ENCODE measurements at regions not wholly inside any gene's neighbourhood (a gene's known extent, or its start where the extent isn't known, plus 50 kb on each side); places are given as distances from the start of the nearest gene placed in this dataset.

DNA sequence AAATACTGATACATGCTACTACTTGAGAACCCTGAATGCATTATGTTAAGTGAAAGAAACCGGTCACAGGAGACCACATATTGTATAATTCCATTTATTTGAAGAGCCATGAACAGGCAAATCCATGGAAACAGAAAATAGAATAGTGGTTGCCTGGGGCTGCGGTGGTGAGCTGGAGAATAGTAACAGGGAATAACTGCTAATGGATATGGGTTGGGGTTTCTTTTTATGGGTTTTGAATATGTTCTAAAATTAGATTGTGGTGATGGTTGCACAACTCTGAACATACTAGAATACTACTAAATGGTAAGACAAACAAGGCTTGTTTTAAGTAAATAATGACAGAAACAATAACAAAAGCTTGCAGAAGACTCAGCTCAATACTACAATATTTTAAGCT is 293.0 kb downstream of the BTG1 start:
- TF ChIP-seq, protein P1, sequence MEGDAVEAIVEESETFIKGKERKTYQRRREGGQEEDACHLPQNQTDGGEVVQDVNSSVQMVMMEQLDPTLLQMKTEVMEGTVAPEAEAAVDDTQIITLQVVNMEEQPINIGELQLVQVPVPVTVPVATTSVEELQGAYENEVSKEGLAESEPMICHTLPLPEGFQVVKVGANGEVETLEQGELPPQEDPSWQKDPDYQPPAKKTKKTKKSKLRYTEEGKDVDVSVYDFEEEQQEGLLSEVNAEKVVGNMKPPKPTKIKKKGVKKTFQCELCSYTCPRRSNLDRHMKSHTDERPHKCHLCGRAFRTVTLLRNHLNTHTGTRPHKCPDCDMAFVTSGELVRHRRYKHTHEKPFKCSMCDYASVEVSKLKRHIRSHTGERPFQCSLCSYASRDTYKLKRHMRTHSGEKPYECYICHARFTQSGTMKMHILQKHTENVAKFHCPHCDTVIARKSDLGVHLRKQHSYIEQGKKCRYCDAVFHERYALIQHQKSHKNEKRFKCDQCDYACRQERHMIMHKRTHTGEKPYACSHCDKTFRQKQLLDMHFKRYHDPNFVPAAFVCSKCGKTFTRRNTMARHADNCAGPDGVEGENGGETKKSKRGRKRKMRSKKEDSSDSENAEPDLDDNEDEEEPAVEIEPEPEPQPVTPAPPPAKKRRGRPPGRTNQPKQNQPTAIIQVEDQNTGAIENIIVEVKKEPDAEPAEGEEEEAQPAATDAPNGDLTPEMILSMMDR (IDR thresholded peaks at IDR 0.05) = no peak
- no peak for TF ChIP-seq EP300 (IDR thresholded peaks at IDR 0.05)
- TF ChIP-seq POLR2A (IDR thresholded peaks at IDR 0.05) = no peak
- no peak for TF ChIP-seq POLR2AphosphoS5 (IDR thresholded peaks at IDR 0.05)
- ATAC-seq (ENCODE audit: low FRiP score in 2 of 2) (no peak), DNase-seq (no peak)
- no peaks in the 10 kb centered on the region for H3K36me3 ChIP-seq
- WGBS, 2 donors = 75 to 91% methylated on average over 2 of the region's 2 CpGs
- no peaks in the 10 kb centered on the region for H3K27me3 ChIP-seq
- peaks cover 5 to 14% (median 13%) of the 10 kb centered on the region in 4 donors for H3K4me1 ChIP-seq
- no peak overlapping the region for H3K27ac ChIP-seq
- no peaks in the 10 kb centered on the region for H3K9me3 ChIP-seq
- H3K4me3 ChIP-seq = no peak overlapping the region

DNA sequence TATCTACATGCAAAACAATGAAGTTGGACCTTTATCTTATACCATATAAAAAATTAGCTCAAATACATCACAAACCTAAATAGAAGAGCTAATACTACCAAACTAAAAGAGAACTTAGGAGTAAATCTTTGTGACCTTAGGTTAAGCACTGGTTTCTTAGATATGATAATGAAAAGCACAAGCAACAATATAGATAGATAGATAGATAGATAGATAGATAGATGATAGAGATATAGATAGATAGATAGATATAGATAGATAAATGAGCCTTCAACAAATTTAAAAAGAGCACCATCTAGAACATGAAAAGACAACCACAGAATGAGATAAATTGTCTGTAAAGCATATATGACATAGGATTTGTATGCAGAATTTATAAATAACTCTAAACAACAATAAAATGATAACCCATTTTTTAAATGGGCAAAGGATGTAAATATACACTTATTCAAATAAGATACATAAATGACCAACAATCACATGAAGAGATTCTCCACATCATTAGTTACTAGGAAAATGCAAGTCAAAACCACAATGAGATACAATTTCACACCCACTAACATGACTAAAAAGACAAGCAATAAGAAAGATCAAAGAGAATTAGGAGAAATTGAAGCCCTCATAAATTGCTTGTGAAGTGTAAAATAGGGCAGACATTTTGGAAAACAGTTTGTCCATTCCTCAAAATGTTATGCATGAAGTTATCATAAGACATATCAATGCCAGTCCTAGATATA is 293.7 kb downstream of the BTG1 start:
- Histone ChIP-seq H3K27me3 (no peaks in the 10 kb centered on the region), H3K36me3 (no peaks in the 10 kb centered on the region), H3K9me3 (no peaks in the 10 kb centered on the region), H3K4me3 (no peak overlapping the region), H3K27ac (no peak overlapping the region), H3K4me1 (peaks cover 5 to 14% (median 13%) of the 10 kb centered on the region in 4 donors)
- DNase-seq = no peak
- no peak for TF ChIP-seq EP300 (IDR thresholded peaks at IDR 0.05)
- TF ChIP-seq, protein P1 (IDR thresholded peaks at IDR 0.05) = no peak
- TF ChIP-seq POLR2AphosphoS5 (IDR thresholded peaks at IDR 0.05) = no peak
- no peak for TF ChIP-seq POLR2A (IDR thresholded peaks at IDR 0.05)
- no peak for ATAC-seq (ENCODE audit: low FRiP score in 2 of 2)

DNA sequence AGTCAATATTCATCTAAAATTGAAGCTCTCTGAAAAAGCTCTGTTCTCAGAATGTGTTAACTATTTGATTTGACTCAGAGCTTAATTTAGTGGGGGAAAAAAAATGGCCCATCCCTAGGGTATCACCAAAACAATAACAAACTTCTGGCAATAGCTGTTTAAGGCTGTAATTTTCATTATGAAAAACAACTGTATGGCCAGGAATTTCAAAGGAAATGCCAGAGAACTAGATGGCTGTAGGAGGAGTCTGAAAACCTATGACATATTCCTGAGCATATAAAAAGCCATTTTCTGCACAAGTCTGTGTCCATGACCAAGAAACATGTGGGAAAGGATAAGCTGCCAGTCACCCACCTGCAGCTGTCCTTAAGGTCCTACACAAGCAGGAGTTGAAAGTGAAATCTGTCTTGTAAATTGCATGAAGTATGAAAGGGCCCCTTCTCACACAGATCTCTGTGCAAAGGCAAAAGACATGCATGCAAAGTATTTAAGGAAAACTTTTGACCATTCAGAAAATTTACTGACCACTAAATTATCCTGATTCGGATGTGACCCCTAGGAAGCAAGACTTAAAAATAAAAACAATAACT is 299.1 kb downstream of the BTG1 start:
- Histone ChIP-seq H3K27ac (no peak overlapping the region), H3K4me3 (no peak overlapping the region), H3K4me1 (peaks cover 0 to 3% (median 0%) of the 10 kb centered on the region in 4 donors), H3K27me3 (no peaks in the 10 kb centered on the region), H3K36me3 (no peaks in the 10 kb centered on the region), H3K9me3 (no peaks in the 10 kb centered on the region)
- WGBS, 2 donors = 84 to 100% methylated on average over 1 of the region's 1 CpG
- no peak for ATAC-seq (ENCODE audit: low FRiP score in 2 of 2)
- no peak for TF ChIP-seq EP300 (IDR thresholded peaks at IDR 0.05)
- DNase-seq = no peak

DNA sequence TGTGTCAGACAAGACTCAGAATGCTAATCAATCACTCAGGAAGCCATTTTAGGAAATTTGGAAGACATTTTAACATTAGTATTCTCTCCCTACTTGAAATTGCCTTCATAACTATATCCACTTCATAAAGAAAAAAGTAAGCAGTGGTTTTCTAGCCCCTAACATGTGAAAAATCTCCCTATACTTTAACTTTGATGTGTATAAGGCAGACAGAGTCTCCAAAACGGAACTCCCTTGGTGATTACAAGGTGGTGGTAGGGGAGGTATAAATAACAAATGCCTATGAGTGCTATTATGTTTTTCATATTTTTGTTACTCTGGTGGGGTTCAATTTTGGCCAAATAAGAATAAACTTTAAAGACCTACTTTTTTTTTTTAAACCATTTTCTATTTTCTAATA is 300.3 kb downstream of the BTG1 start:
- H3K27ac ChIP-seq = no peak overlapping the region
- DNase-seq = no peak
- H3K27me3 ChIP-seq = no peaks in the 10 kb centered on the region
- ATAC-seq (ENCODE audit: low FRiP score in 2 of 2) = no peak
- no peak for TF ChIP-seq EP300 (IDR thresholded peaks at IDR 0.05)
- TF ChIP-seq, protein P1 (IDR thresholded peaks at IDR 0.05) = no peak
- TF ChIP-seq POLR2A (IDR thresholded peaks at IDR 0.05) = no peak
- TF ChIP-seq POLR2AphosphoS5 (IDR thresholded peaks at IDR 0.05) = no peak
- WGBS, 2 donors = 90 to 93% methylated on average over 1 of the region's 1 CpG
- H3K9me3 ChIP-seq = no peaks in the 10 kb centered on the region
- no peaks in the 10 kb centered on the region for H3K36me3 ChIP-seq
- H3K4me3 ChIP-seq = no peak overlapping the region
- H3K4me1 ChIP-seq = no peaks in the 10 kb centered on the region

DNA sequence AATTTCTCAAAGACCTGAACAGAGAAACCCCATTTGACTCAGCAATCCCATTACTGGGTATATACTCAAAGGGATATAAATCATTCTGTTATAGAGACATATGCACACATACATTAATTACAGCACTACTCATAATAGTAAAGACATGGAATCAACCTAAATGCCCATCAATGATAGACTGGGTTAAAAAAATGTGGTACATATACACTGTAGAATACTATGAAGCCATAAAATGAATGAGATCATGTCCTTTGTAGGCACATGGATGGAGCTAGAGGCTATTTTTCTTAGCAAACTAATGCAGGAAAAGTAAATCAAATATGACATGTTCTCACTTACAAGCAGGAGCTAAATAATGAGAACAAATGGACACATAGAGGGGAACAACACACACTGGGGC is 303.8 kb downstream of the BTG1 start:
- TF ChIP-seq POLR2AphosphoS5 (IDR thresholded peaks at IDR 0.05) = no peak
- TF ChIP-seq, protein P1 (IDR thresholded peaks at IDR 0.05) = no peak
- TF ChIP-seq EP300 (IDR thresholded peaks at IDR 0.05) = no peak
- ATAC-seq (ENCODE audit: low FRiP score in 2 of 2) = no peak

More for the DNA sequence above, 303.8 kb downstream of the BTG1 start:
- H3K27ac ChIP-seq = no peak overlapping the region
- no peaks in the 10 kb centered on the region for H3K27me3 ChIP-seq
- no peak for DNase-seq
- no peaks in the 10 kb centered on the region for H3K9me3 ChIP-seq
- no peaks in the 10 kb centered on the region for H3K36me3 ChIP-seq
- H3K4me1 ChIP-seq = no peaks in the 10 kb centered on the region
- H3K4me3 ChIP-seq = no peak overlapping the region
